Body of pancreas (tissue), 4 donors: ENCODE measurements at regions not wholly inside any gene's neighbourhood (a gene's known extent, or its start where the extent isn't known, plus 50 kb on each side); places are given as distances from the start of the nearest gene placed in this dataset.

Source experiments
- POLR2A ChIP-seq, 3 donors: fragments of 450-650 bp; IDR thresholded peaks; one replicate each; pipeline ENCODE4 v1.6.1; 2016; ENCODE audit warnings: antibody characterized with exemption in 3 of 3, mild to moderate bottlenecking in 2 of 3
- TF ChIP-seq, protein P1 (sequence below), 7 experiments: fragments of 450-650 bp in 4 of 7; fragments of 200-600 bp in 3 of 7; sonication (generic) in 3 of 7; IDR thresholded peaks; one replicate each; pipeline ENCODE4 v1.5.1; 2016 to 2019; ENCODE audit warnings: antibody characterized with exemption in 7 of 7

DNA sequence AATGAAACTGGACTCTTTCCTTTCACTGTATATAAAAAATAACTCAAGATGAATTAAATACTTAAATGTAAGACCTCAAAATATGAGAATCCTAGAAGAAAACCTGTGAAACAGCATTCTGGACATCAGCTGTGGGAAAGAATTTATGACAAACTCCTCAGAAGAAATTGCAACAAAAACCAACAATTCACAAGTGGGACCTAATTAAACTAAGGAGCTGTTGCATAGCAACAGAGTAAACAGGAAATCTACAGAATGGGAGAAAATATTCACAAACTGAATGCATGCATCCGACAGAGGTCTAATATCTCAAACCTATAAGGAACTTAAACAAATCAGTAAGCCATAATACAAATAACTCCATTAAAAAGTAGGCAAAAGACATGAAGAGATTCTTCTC, 851.7 kb upstream of the PCDH10 start:
- TF ChIP-seq, protein P1, sequence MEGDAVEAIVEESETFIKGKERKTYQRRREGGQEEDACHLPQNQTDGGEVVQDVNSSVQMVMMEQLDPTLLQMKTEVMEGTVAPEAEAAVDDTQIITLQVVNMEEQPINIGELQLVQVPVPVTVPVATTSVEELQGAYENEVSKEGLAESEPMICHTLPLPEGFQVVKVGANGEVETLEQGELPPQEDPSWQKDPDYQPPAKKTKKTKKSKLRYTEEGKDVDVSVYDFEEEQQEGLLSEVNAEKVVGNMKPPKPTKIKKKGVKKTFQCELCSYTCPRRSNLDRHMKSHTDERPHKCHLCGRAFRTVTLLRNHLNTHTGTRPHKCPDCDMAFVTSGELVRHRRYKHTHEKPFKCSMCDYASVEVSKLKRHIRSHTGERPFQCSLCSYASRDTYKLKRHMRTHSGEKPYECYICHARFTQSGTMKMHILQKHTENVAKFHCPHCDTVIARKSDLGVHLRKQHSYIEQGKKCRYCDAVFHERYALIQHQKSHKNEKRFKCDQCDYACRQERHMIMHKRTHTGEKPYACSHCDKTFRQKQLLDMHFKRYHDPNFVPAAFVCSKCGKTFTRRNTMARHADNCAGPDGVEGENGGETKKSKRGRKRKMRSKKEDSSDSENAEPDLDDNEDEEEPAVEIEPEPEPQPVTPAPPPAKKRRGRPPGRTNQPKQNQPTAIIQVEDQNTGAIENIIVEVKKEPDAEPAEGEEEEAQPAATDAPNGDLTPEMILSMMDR (IDR thresholded peaks at IDR 0.05): no peak
- TF ChIP-seq POLR2A (IDR thresholded peaks at IDR 0.05): no peak
